Panc1 (cell line): ENCODE measurements at regions not wholly inside any gene's neighbourhood (a gene's known extent, or its start where the extent isn't known, plus 50 kb on each side); places are given as distances from the start of the nearest gene placed in this dataset.

Experiments
- ATAC-seq: fragments of 200-7000 bp; cut with Tn5 transposase; 2 replicates; pipeline ENCODE4 v1.9.1; 2020; ENCODE audit warnings: mild to moderate bottlenecking, moderate library complexity
- BruUV-seq: library from RNA; stranded (reverse); fragments of 400-500 nt; replicated peaks from 2 replicates; lab custom pipeline; 2021; lab: Mats Ljungman, UMichigan
- CTCF ChIA-PET: fragments of 300-600 bp; sonication (Branson Sonifier 250); formaldehyde crosslinking; loops from one replicate; lab custom pipeline; 2022; ENCODE audit warnings: antibody characterized with exemption; lab: Charles Lee
- POLR2A ChIA-PET: fragments of 300-600 bp; sonication (Branson Sonifier 250); formaldehyde crosslinking; loops from one replicate; lab custom pipeline; 2022; ENCODE audit warnings: antibody characterized with exemption; lab: Charles Lee
- DNase-seq: peaks from one replicate; pipeline ENCODE4 v3.0.0-alpha.2; 2010; ENCODE audit warnings: low read depth, low spot score
- H3K27ac ChIP-seq: 2 replicates; pipeline ENCODE4 v1.5.1; 2011; ENCODE audit warnings: mild to moderate bottlenecking, low read length, inconsistent platforms
- H3K27me3 ChIP-seq: fragments of 200-500 bp; sonication (Bioruptor generic); 2 replicates; pipeline ENCODE4 v1.6.0; 2014; ENCODE audit warnings: low read length, inconsistent platforms; ENCODE audit not compliant: control insufficient read depth, insufficient read depth
- H3K36me3 ChIP-seq: fragments of 200-500 bp; sonication (Bioruptor generic); 2 replicates; pipeline ENCODE4 v1.5.1; 2014; ENCODE audit warnings: inconsistent platforms, mild to moderate bottlenecking, low read length, moderate library complexity; ENCODE audit not compliant: control insufficient read depth, insufficient read depth
- H3K4me1 ChIP-seq: 2 replicates; pipeline ENCODE4 v1.5.1; 2011; ENCODE audit warnings: inconsistent platforms, mild to moderate bottlenecking, low read length, moderate library complexity; ENCODE audit not compliant: control insufficient read depth, insufficient read depth
- H3K4me3 ChIP-seq, 2 experiments: 2 replicates each; pipeline ENCODE4 v1.5.1; 2011 to 2012; ENCODE audit warnings: low read depth in 2 of 2, low read length in 2 of 2, mild to moderate bottlenecking in 2 of 2, inconsistent platforms in 1 of 2, moderate library complexity in 1 of 2
- H3K9me3 ChIP-seq: fragments of 200-500 bp; sonication (Bioruptor generic); 2 replicates; pipeline ENCODE4 v1.5.1; 2014; ENCODE audit warnings: low read depth, mild to moderate bottlenecking, inconsistent platforms, low read length, moderate library complexity; ENCODE audit not compliant: control insufficient read depth, insufficient read depth
- POLR2AphosphoS5 ChIP-seq: IDR thresholded peaks from 2 replicates; pipeline ENCODE4 v1.6.1; 2012; ENCODE audit warnings: mild to moderate bottlenecking, low read depth, low read length, moderate library complexity
- SIN3A ChIP-seq: IDR thresholded peaks from 2 replicates; pipeline ENCODE4 v1.6.1; 2012; ENCODE audit warnings: low read depth, mild to moderate bottlenecking, low read length, moderate library complexity, borderline replicate concordance; ENCODE audit not compliant: insufficient read depth
- TCF7L2 ChIP-seq: IDR thresholded peaks from 2 replicates; pipeline ENCODE4 v1.6.1; 2011; ENCODE audit warnings: mild to moderate bottlenecking, low read depth, low read length, inconsistent platforms
- in situ Hi-C: cut with HindIII; loops from 2 replicates; pipeline ENCODE4 v1.10.0; 2016; ENCODE audit warnings: low sequenced_read_pairs, low pct_unique_long_range_greater_than_20kb
- intact Hi-C: fragments of 100-400 bp; cut with micrococcal nuclease; formaldehyde crosslinking; loops from one replicate; pipeline ENCODE4 v1.10.0; 2022; ENCODE audit not compliant: unreplicated experiment
- TF ChIP-seq, protein P1 (sequence below): fragments of 450-650 bp; IDR thresholded peaks from 2 replicates; pipeline ENCODE4 v1.5.1; 2017; ENCODE audit warnings: mild to moderate bottlenecking
- TF ChIP-seq, protein P2 (sequence below), 2 experiments: IDR thresholded peaks; 2 replicates each; pipeline ENCODE4 v1.6.1; 2011 to 2012; ENCODE audit warnings: low read depth in 2 of 2, control low read depth in 1 of 2, low read length in 1 of 2, mild to moderate bottlenecking in 1 of 2, moderate library complexity in 1 of 2; ENCODE audit not compliant: insufficient read depth in 1 of 2

DNA sequence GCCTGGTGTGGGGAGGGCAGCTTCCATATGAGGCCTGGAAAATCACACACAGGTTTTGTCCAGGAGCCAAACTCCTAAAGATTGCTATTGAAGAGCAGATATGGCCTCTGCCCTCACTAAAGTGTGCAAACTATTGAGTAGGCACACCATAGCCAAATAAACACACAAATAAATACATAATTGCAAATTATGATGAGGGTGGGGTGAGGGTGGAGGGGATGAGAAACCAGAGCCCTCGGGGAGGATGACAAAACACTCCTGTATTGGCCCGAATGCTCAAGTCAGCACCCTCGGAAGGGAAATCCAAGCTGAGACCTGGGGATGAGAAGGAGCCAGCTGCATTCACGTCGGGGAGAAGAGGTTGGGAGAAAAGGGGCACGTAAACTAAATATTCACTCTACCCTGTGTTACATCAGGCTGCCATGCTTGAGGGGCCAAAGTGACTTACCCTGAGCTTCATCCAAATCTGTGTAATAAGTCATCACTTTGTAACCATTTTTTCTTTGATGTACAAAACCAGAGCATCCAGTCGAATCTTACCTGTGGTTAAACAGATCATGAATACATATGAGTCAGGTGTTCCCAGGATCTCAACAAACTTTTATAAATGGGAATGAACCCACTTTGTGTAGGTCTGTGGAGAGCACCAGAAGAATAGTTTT lies 73.9 kb upstream of the PCSK1 start:
- H3K27ac ChIP-seq, result no peak overlapping the region
- intact Hi-C loops (no loop called here), in situ Hi-C loops (no loop called here)
- no peak overlapping the region for H3K4me3 ChIP-seq
- ChIA-PET POLR2A (no interaction called here), CTCF (no interaction called here)
- no peaks in the 10 kb centered on the region for H3K9me3 ChIP-seq
- peaks cover 2% of the 10 kb centered on the region; the same call in 1 of the 2 replicates for H3K27me3 ChIP-seq
- DNase-seq (no peak), ATAC-seq (no peak)
- TF ChIP-seq, protein P1, sequence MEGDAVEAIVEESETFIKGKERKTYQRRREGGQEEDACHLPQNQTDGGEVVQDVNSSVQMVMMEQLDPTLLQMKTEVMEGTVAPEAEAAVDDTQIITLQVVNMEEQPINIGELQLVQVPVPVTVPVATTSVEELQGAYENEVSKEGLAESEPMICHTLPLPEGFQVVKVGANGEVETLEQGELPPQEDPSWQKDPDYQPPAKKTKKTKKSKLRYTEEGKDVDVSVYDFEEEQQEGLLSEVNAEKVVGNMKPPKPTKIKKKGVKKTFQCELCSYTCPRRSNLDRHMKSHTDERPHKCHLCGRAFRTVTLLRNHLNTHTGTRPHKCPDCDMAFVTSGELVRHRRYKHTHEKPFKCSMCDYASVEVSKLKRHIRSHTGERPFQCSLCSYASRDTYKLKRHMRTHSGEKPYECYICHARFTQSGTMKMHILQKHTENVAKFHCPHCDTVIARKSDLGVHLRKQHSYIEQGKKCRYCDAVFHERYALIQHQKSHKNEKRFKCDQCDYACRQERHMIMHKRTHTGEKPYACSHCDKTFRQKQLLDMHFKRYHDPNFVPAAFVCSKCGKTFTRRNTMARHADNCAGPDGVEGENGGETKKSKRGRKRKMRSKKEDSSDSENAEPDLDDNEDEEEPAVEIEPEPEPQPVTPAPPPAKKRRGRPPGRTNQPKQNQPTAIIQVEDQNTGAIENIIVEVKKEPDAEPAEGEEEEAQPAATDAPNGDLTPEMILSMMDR, result no peak
- TF ChIP-seq POLR2AphosphoS5 (no peak), SIN3A (no peak), TCF7L2 (no peak)
- TF ChIP-seq, protein P2, sequence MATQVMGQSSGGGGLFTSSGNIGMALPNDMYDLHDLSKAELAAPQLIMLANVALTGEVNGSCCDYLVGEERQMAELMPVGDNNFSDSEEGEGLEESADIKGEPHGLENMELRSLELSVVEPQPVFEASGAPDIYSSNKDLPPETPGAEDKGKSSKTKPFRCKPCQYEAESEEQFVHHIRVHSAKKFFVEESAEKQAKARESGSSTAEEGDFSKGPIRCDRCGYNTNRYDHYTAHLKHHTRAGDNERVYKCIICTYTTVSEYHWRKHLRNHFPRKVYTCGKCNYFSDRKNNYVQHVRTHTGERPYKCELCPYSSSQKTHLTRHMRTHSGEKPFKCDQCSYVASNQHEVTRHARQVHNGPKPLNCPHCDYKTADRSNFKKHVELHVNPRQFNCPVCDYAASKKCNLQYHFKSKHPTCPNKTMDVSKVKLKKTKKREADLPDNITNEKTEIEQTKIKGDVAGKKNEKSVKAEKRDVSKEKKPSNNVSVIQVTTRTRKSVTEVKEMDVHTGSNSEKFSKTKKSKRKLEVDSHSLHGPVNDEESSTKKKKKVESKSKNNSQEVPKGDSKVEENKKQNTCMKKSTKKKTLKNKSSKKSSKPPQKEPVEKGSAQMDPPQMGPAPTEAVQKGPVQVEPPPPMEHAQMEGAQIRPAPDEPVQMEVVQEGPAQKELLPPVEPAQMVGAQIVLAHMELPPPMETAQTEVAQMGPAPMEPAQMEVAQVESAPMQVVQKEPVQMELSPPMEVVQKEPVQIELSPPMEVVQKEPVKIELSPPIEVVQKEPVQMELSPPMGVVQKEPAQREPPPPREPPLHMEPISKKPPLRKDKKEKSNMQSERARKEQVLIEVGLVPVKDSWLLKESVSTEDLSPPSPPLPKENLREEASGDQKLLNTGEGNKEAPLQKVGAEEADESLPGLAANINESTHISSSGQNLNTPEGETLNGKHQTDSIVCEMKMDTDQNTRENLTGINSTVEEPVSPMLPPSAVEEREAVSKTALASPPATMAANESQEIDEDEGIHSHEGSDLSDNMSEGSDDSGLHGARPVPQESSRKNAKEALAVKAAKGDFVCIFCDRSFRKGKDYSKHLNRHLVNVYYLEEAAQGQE (IDR thresholded peaks at IDR 0.05; ENCODE audit: insufficient read depth in 1 of 2, low read depth in 2 of 2, low read length in 1 of 2), result no peak
- H3K4me1 ChIP-seq, result no peaks in the 10 kb centered on the region
- no TSS peak for BruUV-seq
- H3K36me3 ChIP-seq, result no peaks in the 10 kb centered on the region

DNA sequence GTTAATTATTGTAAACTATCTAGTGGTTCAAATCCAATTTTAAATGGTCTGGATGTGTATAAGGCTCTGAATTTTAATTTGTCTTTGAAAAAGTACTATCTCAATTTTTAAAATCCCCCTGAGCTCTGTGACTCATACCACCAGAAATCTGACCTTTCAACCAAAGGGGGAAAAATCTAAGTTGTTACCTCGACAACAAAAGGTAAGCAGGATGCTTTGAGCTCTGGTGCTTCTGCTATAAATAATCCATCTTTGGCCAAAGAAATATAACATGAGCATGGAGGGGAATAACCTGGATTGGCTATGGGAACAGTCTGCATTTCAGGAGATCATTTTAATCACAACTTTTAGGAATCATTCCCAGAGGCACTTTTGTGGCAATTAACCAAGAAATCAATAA lies 76.3 kb upstream of the PCSK1 start:
- ATAC-seq (no peak), DNase-seq (no peak)
- Histone ChIP-seq H3K27me3 (peaks cover 14% of the 10 kb centered on the region; the same call in 1 of the 2 replicates), H3K27ac (no peak overlapping the region), H3K36me3 (no peaks in the 10 kb centered on the region), H3K9me3 (no peaks in the 10 kb centered on the region), H3K4me3 (no peak overlapping the region), H3K4me1 (no peaks in the 10 kb centered on the region)
- TF ChIP-seq, protein P2 (IDR thresholded peaks at IDR 0.05; ENCODE audit: insufficient read depth in 1 of 2, low read depth in 2 of 2, low read length in 1 of 2), result no peak
- TF ChIP-seq TCF7L2, result no peak
- TF ChIP-seq, protein P1, result no peak
- ChIA-PET CTCF (no interaction called here), POLR2A (no interaction called here)
- in situ Hi-C loops (no loop called here), intact Hi-C loops (no loop called here)
- no TSS peak for BruUV-seq
